PC-3 (cell line): ENCODE measurements at regions not wholly inside any gene's neighbourhood (a gene's known extent, or its start where the extent isn't known, plus 50 kb on each side); places are given as distances from the start of the nearest gene placed in this dataset.

Experiments
- ATAC-seq: fragments of 200-7000 bp; cut with Tn5 transposase; 2 replicates; pipeline ENCODE4 v1.9.1; 2020; ENCODE audit warnings: mild to moderate bottlenecking, moderate library complexity
- BruUV-seq: library from RNA; stranded (reverse); fragments of 400-500 nt; replicated peaks from 2 replicates; lab custom pipeline; 2021; lab: Mats Ljungman, UMichigan
- CTCF ChIA-PET: fragments of 300-600 bp; sonication (Branson Sonifier 250); formaldehyde crosslinking; loops from one replicate; lab custom pipeline; 2022; ENCODE audit warnings: antibody characterized with exemption; lab: Charles Lee
- POLR2A ChIA-PET: fragments of 300-600 bp; sonication (Branson Sonifier 250); formaldehyde crosslinking; loops from one replicate; lab custom pipeline; 2022; ENCODE audit warnings: antibody characterized with exemption; ENCODE audit not compliant: unreplicated experiment; lab: Charles Lee
- DNase-seq: peaks from one replicate; pipeline ENCODE4 v3.0.0-alpha.2; 2015
- H2AFZ ChIP-seq: fragments of 300-600 bp; sonication (generic); 2 replicates; pipeline ENCODE4 v1.6.0; 2016; ENCODE audit warnings: antibody characterized with exemption, low read length
- H3F3A ChIP-seq: fragments of 300-600 bp; sonication (generic); one replicate; pipeline ENCODE4 v1.6.0; 2017; ENCODE audit warnings: antibody characterized with exemption, low read length, control low read depth, mild to moderate bottlenecking; ENCODE audit not compliant: unreplicated experiment
- H3K27ac ChIP-seq: fragments of 300-600 bp; sonication (generic); 2 replicates; pipeline ENCODE4 v1.5.1; 2016; ENCODE audit warnings: mild to moderate bottlenecking, low read length
- H3K27me3 ChIP-seq: fragments of 300-600 bp; sonication (generic); 2 replicates; pipeline ENCODE4 v1.6.1; 2016; ENCODE audit warnings: low read length, mixed read lengths
- H3K36me3 ChIP-seq: fragments of 300-600 bp; sonication (generic); 2 replicates; pipeline ENCODE4 v1.6.1; 2016; ENCODE audit warnings: low read depth, mixed run types, low read length, mixed read lengths
- H3K4me1 ChIP-seq: fragments of 300-600 bp; sonication (generic); 2 replicates; pipeline ENCODE4 v1.5.1; 2016; ENCODE audit warnings: low read length; ENCODE audit not compliant: insufficient read depth
- H3K4me2 ChIP-seq: fragments of 300-600 bp; sonication (generic); 2 replicates; pipeline ENCODE4 v1.6.0; 2016; ENCODE audit warnings: low read length
- H3K4me3 ChIP-seq: fragments of 300-600 bp; sonication (generic); 2 replicates; pipeline ENCODE4 v1.5.1; 2016; ENCODE audit warnings: mild to moderate bottlenecking, low read length, mixed read lengths
- H3K79me2 ChIP-seq: fragments of 300-600 bp; sonication (generic); 2 replicates; pipeline ENCODE4 v1.6.1; 2017; ENCODE audit warnings: low read length, mixed read lengths
- H3K9ac ChIP-seq: fragments of 300-600 bp; sonication (generic); 2 replicates; pipeline ENCODE4 v1.6.0; 2016; ENCODE audit warnings: mild to moderate bottlenecking, low read length
- H3K9me2 ChIP-seq: fragments of 300-600 bp; sonication (generic); replicated peaks from 2 replicates; pipeline ENCODE4 v1.6.1; 2016; ENCODE audit warnings: mixed run types, low read length, mixed read lengths
- H3K9me3 ChIP-seq: fragments of 300-600 bp; sonication (generic); 2 replicates; pipeline ENCODE4 v1.6.1; 2016; ENCODE audit warnings: low read length, mixed read lengths
- H4K20me1 ChIP-seq: fragments of 300-600 bp; sonication (generic); 2 replicates; pipeline ENCODE4 v1.6.1; 2016; ENCODE audit warnings: low read length, mixed read lengths
- CTCF ChIP-seq: fragments of 300-600 bp; sonication (generic); conservative IDR thresholded peaks from 2 replicates; pipeline ENCODE4 v1.5.1; 2017; ENCODE audit warnings: antibody characterized with exemption, low read depth, mild to moderate bottlenecking, low read length
- EZH2 ChIP-seq: fragments of 300-600 bp; sonication (generic); IDR thresholded peaks from one replicate; pipeline ENCODE4 v1.6.1; 2017; ENCODE audit warnings: antibody characterized with exemption, mild to moderate bottlenecking, low read length; ENCODE audit not compliant: unreplicated experiment
- EZH2phosphoT487 ChIP-seq: fragments of 300-600 bp; sonication (generic); IDR thresholded peaks from 2 replicates; pipeline ENCODE4 v1.6.1; 2018; ENCODE audit warnings: mild to moderate bottlenecking, antibody characterized with exemption, low read length, borderline replicate concordance
- intact Hi-C: fragments of 100-400 bp; cut with micrococcal nuclease; formaldehyde crosslinking; loops from 2 replicates; pipeline ENCODE4 v1.9.0; 2023

- H3K36me3 ChIP-seq = no peaks in the 10 kb centered on the region
- intact Hi-C loops = no loop called here
- H3K4me1 ChIP-seq = peaks cover 58% of the 10 kb centered on the region
- no peaks in the 10 kb centered on the region for H3K9me2 ChIP-seq
- H3F3A ChIP-seq = peaks cover 9% of the 10 kb centered on the region
- no peaks in the 10 kb centered on the region for H4K20me1 ChIP-seq
- H3K4me2 ChIP-seq = no peak overlapping the region
- ATAC-seq (no peak), DNase-seq (no peak)
- H3K9me3 ChIP-seq = no peaks in the 10 kb centered on the region
- no peaks in the 10 kb centered on the region for H3K79me2 ChIP-seq
- TF ChIP-seq CTCF (no peak), EZH2 (no peak), EZH2phosphoT487 (no peak)
- H3K27me3 ChIP-seq = no peaks in the 10 kb centered on the region
- no peak overlapping the region for H3K9ac ChIP-seq
- BruUV-seq = no TSS peak
- H3K27ac ChIP-seq = no peak overlapping the region
- H3K4me3 ChIP-seq = no peak overlapping the region
- ChIA-PET POLR2A (no interaction called here), CTCF (no interaction called here)
- H2AFZ ChIP-seq = no peak overlapping the region
Measured at GRCh38 chr1:209413062-209413461, 170.5 kb upstream of the CAMK1G start.

DNA sequence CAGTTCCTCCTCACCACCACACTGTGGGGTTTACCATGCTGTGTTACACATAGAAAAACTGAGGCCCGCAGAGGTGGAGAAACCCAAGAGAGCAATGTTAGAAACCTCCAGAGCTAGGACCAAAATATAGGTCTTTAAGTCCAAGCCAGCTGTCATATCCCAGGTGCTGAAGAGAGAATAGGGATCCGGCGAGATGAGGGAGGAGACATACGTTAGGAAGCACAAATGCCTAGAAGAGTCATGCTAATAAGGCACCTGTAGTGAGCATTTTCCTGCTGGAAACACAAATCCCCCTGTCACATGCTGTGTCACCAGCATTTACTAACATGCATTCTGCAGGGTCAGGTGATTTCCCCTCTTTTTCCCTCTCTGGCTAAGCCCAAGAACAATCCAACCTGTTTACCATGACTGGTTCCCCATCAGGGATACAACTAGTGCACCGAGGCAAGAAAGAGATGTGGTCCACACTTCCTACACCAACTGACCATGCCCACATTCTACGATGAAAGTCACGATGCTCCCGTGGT lies 168.6 kb upstream of the CAMK1G start:
- ATAC-seq (no peak), DNase-seq (no peak)
- no peak overlapping the region for H2AFZ ChIP-seq
- H3F3A ChIP-seq = no peaks in the 10 kb centered on the region
- no peaks in the 10 kb centered on the region for H3K27me3 ChIP-seq
- no peaks in the 10 kb centered on the region for H3K9me2 ChIP-seq
- peaks cover 42% of the 10 kb centered on the region for H3K4me1 ChIP-seq
- no peak overlapping the region for H3K9ac ChIP-seq
- H3K4me3 ChIP-seq = no peak overlapping the region
- H3K27ac ChIP-seq = no peak overlapping the region
- H3K9me3 ChIP-seq = no peaks in the 10 kb centered on the region
- ChIA-PET POLR2A (no interaction called here), CTCF (no interaction called here)
- no peaks in the 10 kb centered on the region for H3K79me2 ChIP-seq
- no peak for TF ChIP-seq CTCF
- TF ChIP-seq EZH2phosphoT487 = no peak
- TF ChIP-seq EZH2 = no peak
- intact Hi-C loops = no loop called here
- no TSS peak for BruUV-seq
- H3K36me3 ChIP-seq = no peaks in the 10 kb centered on the region
- H3K4me2 ChIP-seq = no peak overlapping the region
- H4K20me1 ChIP-seq = no peaks in the 10 kb centered on the region

DNA sequence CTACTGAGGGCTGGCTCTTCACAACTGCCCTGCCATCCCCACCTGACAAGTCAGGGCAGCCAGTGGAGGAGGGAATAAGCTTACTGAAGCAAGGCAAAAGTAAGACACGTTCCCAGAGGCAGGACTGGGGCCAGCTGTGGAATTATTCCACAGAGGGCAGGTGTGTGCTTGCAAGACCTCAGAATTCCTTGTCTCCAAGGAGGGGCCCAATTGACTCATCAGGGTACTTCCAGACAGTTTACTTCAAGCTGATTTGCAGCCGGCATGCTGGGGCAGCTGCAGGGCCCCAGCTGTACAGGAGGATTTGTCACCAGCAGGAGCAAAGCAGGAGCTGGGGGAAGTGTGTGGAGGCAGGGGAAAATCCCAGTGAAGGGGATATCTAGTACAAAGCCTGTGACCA lies 167.5 kb upstream of the CAMK1G start:
- no peaks in the 10 kb centered on the region for H3K79me2 ChIP-seq
- POLR2A ChIA-PET = interaction anchor here (0.6 to 0.7 kb wide), 2 partner anchors 12 to 61 kb away, joined by 4 to 5 read pairs; no protein-coding TSS in a partner anchor
- ATAC-seq (peak; percentile 82), DNase-seq (peak; percentile 84)
- no peaks in the 10 kb centered on the region for H3K9me2 ChIP-seq
- peaks cover 32% of the 10 kb centered on the region for H3K4me1 ChIP-seq
- H3K27me3 ChIP-seq = no peaks in the 10 kb centered on the region
- peak overlapping the region; percentile 29 for H3K4me2 ChIP-seq
- no peaks in the 10 kb centered on the region for H4K20me1 ChIP-seq
- intact Hi-C loops = no loop called here
- no peak overlapping the region for H3K9ac ChIP-seq
- CTCF ChIA-PET = interaction anchor here (0.7 to 0.9 kb wide), 2 partner anchors 18 to 19 kb away, joined by 3 to 4 read pairs; no protein-coding TSS in a partner anchor
- no peaks in the 10 kb centered on the region for H3K36me3 ChIP-seq
- BruUV-seq = no TSS peak
- H2AFZ ChIP-seq = peak overlapping the region; percentile 48
- no peak for TF ChIP-seq EZH2
- no peak for TF ChIP-seq CTCF
- TF ChIP-seq EZH2phosphoT487 = no peak
- H3K4me3 ChIP-seq = no peak overlapping the region
- H3F3A ChIP-seq = no peaks in the 10 kb centered on the region
- no peaks in the 10 kb centered on the region for H3K9me3 ChIP-seq
- peak overlapping the region; percentile 54 for H3K27ac ChIP-seq
